HG02610 (cell line): ENCODE measurements at regions not wholly inside any gene's neighbourhood (a gene's known extent, or its start where the extent isn't known, plus 50 kb on each side); places are given as distances from the start of the nearest gene placed in this dataset.
"Not testable (repeated sequence)": the region's sequence is repeated elsewhere in the genome, so short reads cannot be mapped to it uniquely, and the experiment has no call there.

Experiments used
- ATAC-seq: cut with Tn5 transposase; IDR thresholded peaks from one replicate; pipeline ENCODE4 v1.9.1; 2021; ENCODE audit warnings: mild to moderate bottlenecking, moderate library complexity; ENCODE audit not compliant: unreplicated experiment

DNA sequence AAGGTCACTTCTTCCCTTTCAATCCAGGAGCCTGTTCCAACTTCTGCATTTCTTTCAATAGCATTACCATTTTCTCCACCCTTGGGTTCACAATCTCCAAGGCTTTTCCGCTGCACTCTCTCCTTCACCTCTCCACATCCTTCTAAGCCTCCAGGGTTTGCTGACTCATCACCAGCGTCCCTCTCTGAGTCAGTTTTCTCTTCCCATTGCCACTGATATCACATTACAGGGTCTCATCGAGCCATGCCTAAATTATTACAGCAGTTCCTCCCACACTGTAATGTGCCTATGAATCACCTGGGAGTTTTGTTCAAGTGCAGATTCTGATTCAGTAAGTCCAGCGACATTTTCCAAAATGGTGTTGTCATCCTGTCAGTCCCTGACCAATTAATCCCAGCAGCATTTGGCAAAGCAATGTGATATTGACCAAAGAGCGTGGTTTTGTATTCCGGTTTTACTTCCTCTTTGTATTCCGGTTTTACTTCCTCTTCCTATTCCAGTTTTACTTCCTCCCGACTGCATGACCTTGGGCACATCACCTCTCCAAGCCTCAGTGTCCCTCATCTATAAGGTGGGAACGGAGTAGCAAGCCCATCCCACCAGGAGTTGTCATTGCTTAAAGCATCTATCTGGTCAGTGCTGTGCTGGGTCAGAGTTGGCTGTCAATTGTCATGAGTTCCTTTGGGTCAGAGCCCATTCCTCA is 208.3 kb upstream of the NBPF12 start:
- ATAC-seq = not testable (repeated sequence)

DNA sequence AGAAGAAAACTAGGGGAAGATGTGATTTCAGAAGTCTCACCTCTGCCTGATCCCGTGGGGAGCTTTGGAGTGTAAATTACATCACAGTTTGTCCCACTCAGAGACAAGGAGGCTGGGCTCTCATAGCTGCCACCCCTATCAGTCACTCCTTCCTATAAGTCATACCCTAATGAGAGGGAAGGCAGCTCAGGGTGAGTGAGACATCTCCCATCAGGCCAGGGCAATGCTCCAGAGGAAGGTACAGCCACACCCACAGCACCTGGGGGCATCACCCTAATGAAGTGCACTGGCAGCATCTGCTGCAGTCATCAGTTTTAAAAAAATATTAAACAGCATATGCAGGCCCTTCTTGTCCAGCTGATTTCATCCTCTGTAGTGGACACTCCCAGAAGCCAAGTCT is 223.1 kb upstream of the NBPF12 start:
- ATAC-seq = not testable (repeated sequence)

DNA sequence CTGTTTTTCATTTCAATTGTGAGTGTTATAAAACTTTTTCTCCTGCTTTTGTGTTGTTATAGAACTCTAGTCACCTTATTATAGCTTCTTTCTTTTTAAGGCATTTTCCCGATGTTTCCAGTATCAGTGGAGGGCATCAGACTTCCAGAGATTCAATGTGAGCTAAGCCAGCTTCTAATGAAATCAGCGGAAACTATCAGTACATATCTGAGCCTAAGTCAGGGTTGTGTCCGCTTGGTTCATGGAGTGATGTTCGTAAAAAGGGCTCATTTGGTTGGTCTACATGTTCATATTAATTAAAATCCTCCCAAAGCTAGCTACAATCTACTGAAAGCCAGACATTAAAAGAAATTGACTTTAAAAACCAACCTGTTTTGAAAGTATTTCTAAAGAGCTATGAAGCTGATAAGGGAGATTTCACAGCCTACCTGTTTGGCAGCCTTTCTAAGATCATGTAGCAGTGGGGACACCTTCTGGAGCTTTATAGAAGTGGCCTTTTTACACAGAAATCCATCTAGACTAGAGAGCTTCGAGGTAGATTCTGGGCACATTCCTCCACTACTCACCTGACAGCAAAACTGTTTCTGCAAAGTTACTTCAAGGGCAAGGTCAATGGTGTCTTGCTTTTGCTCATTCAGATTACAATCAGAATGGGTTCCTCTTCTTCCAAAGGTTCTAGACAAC is 227.1 kb upstream of the NBPF12 start:
- not testable (repeated sequence) for ATAC-seq

DNA sequence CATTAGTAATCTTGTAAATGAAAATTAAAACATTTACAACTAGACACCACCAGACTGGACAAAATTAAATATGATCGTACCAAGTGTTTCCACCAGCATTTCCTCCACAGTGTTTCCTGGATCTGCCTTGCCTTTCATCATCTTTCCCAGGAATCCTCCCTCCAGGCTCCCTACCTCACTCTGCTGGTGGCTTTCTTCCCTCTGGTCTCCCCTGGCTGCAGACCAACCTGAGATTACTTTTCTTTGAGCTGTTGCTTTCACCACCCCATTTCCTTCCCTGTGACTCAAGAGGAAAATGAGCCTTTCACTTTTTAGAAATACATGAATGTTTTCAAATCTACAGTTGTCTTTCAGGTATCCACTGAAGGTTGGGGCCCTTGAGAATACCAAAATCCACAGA is 228.8 kb upstream of the NBPF12 start:
- not testable (repeated sequence) for ATAC-seq

DNA sequence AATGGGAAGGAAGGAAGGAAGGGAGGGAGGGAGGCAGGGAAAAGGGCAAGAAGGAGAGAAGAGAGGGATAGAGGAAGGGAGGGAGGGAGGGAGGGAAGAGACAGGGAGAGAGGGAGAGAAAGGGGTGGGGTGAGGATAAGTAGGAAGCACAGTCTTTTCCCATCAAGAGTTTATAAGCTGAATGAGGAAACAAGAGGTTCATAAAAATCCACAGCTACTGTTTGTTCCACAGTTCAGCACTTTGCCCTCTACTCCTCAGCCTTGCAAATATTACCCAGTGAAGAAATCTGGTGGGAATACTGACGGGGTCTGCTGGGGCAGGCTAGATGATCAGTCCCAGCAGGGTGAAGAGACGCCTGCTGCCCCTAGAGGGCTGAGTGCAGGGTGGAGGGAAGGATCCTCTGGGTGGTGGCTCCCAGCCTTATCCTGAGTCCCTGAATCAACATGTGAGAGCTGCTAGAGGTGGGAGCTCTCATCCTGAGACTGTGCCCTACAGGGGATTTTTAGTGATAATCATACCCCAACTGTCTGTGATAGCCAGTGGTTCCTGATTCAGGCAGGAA is 233.9 kb upstream of the NBPF12 start:
- ATAC-seq = not testable (repeated sequence)

DNA sequence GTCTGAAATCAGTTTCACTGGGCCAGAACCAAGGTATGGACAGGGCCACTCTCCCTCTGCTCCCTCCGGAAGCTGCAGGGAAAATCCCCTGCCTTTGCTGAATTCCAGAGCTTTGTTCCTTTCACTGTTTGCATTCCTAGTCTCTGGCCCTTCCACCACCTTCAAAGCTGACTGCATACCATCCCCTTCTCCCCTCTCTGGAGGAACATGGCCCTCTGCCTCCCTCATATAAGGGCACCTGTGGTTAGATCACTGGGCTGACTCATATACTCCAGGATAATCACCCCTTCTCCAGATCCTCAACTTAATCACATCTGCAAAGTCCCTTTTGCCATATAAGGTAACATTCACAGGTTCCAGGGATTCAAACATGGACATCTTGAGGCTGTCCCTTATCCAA is 236.8 kb upstream of the NBPF12 start:
- ATAC-seq = not testable (repeated sequence)

DNA sequence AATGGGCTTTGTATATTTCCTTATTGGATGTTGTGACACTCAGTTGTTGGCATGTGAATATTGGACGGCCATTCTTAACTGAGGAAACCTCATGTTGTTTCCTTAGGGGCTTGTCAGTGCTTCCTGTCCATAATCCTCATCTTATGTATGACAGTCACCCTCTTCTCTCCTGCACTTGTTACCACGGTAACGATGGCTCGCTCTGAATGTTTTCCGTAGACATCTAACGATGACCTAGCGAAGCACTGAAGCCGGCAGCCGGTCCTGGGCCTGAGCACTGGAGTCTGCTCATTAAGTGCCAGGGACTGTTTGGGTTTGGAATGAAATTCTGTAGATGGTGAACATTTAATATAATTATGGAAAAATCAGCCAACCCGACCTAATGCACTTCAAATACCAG is 242.7 kb upstream of the NBPF12 start:
- ATAC-seq = not testable (repeated sequence)

DNA sequence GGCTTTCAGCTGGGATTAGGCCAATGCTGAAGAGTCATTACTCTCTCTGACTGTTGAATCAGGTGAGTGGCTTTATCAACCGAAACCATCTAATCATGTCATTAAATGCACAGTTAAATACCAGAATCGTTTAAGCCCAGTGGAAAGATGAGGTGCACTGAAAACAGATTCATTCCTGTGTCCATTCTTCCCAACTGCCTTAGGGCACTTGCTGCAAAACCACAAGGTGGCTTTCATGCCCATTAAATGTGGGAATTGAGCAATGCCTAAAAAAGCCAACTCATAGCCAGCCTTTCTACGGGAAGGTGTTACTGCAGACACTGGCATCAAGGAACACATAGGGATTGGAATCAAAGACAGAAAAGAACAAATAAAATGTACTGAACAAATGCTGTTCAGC is 246.3 kb upstream of the NBPF12 start:
- not testable (repeated sequence) for ATAC-seq

DNA sequence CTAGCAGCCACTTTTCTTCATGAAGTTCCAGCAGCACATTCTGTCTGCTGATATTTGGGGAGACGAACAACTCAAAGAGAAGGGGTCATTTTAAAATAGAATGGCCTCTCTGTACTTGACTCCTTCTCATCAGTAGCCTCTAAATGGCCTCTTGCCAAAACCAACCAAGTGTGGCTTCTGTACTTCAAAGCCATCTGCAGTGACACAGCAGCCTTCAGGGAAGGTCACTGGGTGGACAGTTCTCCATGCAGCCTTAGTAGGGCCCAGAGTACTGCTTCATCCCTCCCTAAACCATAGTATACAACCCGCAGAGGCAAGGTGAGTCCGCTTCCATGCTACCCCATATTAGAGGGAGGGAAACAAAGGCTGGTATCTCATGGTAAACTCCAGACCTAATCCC is 249.2 kb upstream of the NBPF12 start:
- ATAC-seq = not testable (repeated sequence)

DNA sequence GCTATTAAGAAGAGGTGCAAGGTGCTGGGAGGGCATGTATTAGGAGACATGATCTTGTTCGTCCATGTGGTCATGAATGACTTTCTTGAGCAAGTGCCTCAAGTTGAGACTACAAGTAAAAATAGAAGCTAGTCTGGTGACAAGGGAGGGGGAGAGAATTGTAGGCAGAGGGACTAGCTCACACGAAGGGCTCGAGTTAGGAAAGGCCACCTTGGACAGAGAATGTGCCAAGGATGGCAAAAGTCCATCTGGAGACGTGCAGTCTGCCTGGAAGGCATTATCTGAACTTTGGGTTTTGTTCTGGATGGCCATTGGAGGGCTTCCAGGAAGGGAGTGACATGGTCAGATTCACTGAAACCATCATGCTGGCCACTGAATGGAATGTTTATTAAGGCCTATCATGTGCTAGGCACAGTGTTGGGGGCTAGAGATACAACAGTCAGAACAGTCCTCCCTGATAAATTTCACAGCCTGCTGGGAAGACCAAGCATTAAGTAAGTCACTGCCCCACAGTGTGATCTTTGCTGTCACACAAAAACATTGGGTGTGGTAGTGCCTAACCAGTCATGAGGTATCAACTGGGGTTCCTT is 251.3 kb upstream of the NBPF12 start:
- not testable (repeated sequence) for ATAC-seq

DNA sequence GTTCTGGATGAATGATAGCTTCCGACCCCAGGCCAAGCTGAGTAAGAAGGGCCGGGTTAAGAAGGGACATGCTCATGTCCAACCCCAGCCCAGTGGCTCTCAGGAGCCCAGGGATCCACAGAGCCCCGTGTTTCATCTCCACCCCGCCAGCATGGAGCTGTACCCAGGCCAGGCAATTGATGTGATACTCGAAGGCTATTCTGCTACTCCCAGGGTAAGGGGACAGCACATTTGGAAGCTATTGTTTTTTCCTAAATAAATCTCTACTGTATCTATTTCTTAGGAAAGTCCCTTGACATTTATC is 255.0 kb upstream of the NBPF12 start:
- not testable (repeated sequence) for ATAC-seq

DNA sequence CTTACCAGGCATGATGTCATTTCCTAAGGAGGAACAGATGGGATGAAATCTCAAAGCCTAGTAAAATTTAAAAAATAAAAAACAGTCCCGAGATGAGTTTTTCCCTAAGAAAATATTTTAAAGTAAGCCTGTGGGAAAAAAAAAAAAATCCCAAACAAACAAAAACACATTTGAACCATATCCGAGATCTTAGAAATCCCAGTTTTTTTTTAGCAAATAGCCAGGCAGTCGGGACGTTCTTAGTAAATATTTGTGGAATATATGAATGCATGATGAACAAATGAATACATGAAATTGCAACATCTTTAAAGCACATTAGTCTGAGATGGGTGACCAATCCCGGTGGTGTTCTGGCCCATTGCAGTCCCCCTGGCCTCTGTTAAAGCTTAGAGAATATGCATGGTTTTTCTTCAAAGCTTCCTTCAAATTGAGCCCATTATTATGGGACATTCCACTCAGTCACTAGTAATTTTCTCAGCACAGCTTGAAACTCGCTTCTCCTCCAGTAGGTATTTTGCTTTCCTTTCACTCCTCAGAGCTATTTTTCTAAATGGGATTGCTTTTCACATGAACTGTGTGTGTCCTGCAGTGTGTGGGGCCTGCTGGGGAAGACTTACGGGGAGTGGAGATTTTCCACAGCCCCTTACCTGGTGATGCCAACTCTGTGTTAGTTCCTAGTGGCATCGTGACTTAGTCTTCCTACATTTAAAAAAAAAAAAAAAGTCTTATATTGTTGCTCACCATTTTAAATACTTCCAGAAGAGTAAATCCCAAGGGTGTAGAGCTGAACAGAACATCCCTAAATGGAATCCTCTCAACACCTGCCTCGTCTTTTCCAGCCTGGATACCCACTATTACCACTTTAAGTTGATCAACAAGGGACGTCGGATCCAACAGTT is 255.6 kb upstream of the NBPF12 start:
- not testable (repeated sequence) for ATAC-seq

DNA sequence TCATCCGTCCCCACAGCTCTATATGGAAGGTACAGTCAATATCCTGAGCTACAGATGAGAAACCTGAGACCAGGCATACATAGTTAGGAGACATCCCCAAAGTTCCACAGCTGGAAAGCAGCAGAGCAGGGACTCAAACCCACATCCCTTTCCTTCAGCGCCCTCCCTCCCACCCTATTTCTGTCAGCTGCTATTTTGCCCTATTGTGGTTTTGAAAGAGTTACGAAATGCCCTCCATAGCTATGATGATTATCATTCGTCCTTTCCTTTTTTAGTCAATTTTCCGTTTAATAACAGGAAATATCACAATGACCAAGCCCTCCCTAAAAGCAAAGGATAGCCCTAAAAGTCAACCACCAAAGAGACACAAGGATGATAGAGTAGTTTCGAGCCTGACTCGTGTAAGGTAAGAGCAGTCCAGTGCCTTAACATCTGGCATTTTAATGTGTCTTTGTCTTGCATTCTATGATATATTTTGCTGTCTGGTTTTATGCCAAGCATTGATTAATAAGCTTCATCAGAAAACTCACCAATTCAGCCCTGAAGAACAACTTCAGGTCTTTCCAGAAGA is 264.3 kb upstream of the NBPF12 start:
- not testable (repeated sequence) for ATAC-seq

DNA sequence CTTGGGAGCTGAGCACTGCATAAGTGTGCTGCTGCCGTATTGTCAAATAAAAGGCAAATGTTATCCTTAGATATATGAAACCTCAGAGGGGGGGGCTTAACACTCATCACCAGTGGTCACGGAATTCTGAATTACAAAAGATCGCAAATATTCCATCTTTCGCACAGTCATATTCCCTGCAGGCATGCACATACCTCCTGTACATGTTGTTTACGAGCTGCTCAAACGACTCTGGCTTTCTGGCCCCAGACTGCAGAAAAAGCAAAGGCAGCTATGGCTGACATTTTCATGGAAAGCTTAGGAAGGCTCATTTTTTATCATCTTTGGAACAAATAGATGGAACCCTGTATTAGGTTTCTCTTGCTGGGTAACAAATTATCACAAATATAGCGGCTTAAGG is 265.5 kb upstream of the NBPF12 start:
- not testable (repeated sequence) for ATAC-seq

DNA sequence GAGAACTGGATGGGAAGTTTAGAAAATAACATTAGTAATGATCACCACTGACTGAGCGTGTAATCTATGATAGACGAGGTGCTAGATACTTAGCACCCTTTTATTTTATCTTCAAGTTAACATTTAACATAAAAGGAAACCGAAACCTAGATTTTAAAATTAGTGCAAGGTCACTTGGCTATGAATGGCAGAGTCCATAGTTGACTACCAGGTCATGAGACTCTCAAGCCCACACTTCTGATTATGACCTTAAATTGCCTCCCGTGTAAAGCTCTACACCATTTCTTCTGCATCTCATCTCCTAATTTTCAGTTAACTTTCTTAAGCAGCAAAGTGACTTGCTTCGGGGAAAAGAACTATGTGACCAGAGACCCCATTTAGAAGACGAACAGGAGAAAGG is 266.5 kb upstream of the NBPF12 start:
- ATAC-seq = not testable (repeated sequence)

DNA sequence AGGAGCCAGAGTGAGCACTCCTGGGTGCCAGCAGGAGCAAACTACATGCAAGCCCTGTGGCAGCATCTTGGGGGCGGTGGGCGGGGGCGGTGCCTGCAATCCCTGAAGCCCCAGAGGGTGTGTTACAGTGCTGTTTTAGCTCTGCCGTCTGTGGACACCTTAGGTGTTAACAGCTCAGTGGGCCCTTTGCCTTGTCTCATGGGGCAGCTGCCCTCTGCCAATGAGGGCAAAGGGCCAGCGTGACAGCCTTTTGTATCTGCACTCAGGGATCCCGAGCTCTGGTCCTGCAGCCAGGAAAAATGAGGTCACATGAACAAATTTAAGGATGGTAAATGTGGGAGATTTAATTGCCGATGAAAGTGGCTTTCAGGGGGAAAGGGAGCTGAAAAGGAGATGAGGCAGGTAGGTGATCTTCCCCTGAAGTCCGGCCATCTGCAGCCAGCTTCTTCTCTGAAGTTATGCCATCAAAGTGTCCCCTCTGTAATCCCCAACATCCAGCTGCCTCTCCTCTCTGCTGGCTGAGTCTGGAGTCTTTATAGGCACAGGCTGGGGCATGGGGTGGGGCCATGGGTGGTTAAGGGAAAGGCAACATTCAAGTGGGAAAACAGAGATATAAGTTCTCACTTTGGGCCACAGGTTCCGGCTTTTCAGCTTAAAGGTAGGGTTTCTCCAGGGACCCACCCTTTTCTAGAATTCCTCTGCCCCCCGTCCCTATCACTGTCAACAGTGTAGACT is 267.1 kb upstream of the NBPF12 start:
- ATAC-seq = not testable (repeated sequence)

DNA sequence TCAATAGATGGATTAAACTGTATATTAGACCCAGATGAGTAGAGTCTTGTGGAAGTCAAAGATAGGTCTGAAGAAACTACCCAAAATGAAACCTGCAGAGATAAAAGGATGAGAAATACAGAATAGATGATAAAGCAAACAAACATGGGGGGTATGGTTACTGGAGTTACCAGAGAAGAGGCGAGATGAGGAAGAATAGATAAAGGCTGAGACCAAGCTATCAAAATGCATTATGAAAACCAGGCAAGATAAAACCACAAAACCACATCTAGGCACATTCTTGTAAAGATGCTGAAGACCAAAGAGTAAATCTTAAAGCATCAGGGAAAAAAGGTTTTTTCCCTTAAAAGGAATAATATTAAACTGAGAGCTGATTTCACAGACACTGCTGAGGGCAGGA is 271.8 kb upstream of the NBPF12 start:
- ATAC-seq = not testable (repeated sequence)

DNA sequence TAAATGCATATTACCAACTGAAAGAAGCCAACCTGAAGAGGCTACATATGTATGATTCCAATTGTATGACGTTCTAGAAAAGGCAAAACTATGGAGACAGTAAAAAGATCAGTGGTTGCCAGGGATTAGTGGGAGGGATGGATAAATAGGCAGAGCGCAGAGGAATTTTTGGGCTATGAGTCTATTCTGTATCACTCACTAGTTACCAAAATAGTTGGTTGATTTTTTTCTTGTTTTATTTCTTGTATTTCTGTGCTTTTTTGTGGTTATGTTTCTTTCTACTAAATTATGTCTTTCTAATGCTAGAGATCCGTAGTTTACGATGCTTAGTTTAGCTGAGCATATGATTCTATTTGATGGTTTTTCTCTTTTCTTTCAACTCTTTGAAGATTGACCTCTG is 277.9 kb upstream of the NBPF12 start:
- not testable (repeated sequence) for ATAC-seq

DNA sequence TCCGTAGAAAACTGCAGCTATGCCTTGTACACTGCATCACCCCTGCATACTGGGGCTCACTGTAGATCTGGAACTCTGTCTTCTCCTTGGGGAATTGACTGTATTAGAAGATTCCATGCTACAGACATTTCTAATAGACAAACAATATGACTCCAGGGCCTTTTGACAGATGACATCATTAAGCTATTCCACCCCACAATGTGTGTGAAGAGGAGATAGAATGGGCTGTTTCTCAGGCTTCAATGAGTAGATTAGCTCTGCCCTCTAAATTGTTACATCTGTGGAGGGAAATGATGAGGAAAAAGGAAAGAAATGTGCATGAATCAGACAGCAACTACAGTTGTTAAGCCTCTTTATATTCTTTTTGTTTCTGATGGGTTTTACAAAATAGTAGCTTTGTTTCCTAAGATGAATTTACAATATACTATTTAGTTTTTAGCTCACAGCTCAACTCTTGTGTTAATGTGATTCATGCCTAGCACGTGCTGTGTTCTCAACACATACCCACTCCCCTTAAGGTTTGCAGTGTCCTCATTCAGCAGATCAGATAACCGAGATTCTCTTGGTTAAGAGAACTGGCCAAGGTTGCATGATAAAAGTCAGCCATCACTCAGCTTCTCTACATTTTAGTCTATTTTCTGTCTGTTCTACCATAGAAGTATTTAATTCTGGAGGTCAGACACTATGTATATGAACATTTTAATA is 281.6 kb upstream of the NBPF12 start:
- not testable (repeated sequence) for ATAC-seq
